OCI-LY3 (cell line): ENCODE measurements at regions not wholly inside any gene's neighbourhood (a gene's known extent, or its start where the extent isn't known, plus 50 kb on each side); places are given as distances from the start of the nearest gene placed in this dataset.

Experiments used
- CTCF ChIP-seq: fragments of 200-600, 300-600 bp; sonication (generic); IDR thresholded peaks from 2 replicates; pipeline ENCODE4 v1.5.1; 2014; ENCODE audit warnings: antibody characterized with exemption, low read length, low read depth
- EZH2phosphoT487 ChIP-seq: fragments of 200-600 bp; shearing (Covaris generic); IDR thresholded peaks from 2 replicates; pipeline ENCODE4 v1.6.1; 2018; ENCODE audit warnings: antibody characterized with exemption, mixed run types, low read depth

GRCh38 chr5:73374520-73375190 is 73.9 kb downstream of the FOXD1 start:
- TF ChIP-seq CTCF (no peak), EZH2phosphoT487 (no peak)
